RPMI8226 (cell line): ENCODE measurements at regions not wholly inside any gene's neighbourhood (a gene's known extent, or its start where the extent isn't known, plus 50 kb on each side); places are given as distances from the start of the nearest gene placed in this dataset.

ENCODE experiments used
- DNase-seq: peaks from one replicate; pipeline ENCODE4 v3.0.0-alpha.2; 2015

GRCh38 chr10:130847170-130847569 lies 464.4 kb downstream of the TCERG1L start:
- no peak for DNase-seq

GRCh38 chr10:130848855-130849254 lies 462.7 kb downstream of the TCERG1L start:
- no peak for DNase-seq

GRCh38 chr10:130854151-130854550 lies 457.4 kb downstream of the TCERG1L start:
- DNase-seq, result no peak

GRCh38 chr10:130857631-130858295 lies 453.8 kb downstream of the TCERG1L start:
- no peak for DNase-seq

- no peak for DNase-seq
These were observed 452.9 kb downstream of the TCERG1L start for GRCh38 chr10:130858626-130859025.

GRCh38 chr10:130859427-130859826 lies 452.1 kb downstream of the TCERG1L start:
- DNase-seq, result no peak

GRCh38 chr10:130862122-130862521 lies 449.4 kb downstream of the TCERG1L start:
- DNase-seq, result no peak

- no peak for DNase-seq
These were observed 448.9 kb downstream of the TCERG1L start for GRCh38 chr10:130862626-130863025.

- DNase-seq, result no peak
These were observed 448.5 kb downstream of the TCERG1L start for GRCh38 chr10:130863044-130863443.

- DNase-seq, result peak; percentile 12
These were observed 446.3 kb downstream of the TCERG1L start for GRCh38 chr10:130864961-130865818.

- DNase-seq, result no peak
These were observed 444.7 kb downstream of the TCERG1L start for GRCh38 chr10:130866857-130867256.

- no peak for DNase-seq
These were observed 443.9 kb downstream of the TCERG1L start for GRCh38 chr10:130867446-130868194.

- DNase-seq, result no peak
These were observed 442.2 kb downstream of the TCERG1L start for GRCh38 chr10:130869179-130869841.

GRCh38 chr10:130871406-130871805 lies 440.1 kb downstream of the TCERG1L start:
- no peak for DNase-seq

GRCh38 chr10:130873636-130874035 lies 437.9 kb downstream of the TCERG1L start:
- DNase-seq, result no peak

- DNase-seq, result no peak
These were observed 436.4 kb downstream of the TCERG1L start for GRCh38 chr10:130875116-130875515.

GRCh38 chr10:130875897-130876472 lies 435.5 kb downstream of the TCERG1L start:
- DNase-seq, result no peak

- no peak for DNase-seq
These were observed 434.4 kb downstream of the TCERG1L start for GRCh38 chr10:130877126-130877525.

GRCh38 chr10:130878131-130878530 lies 433.4 kb downstream of the TCERG1L start:
- no peak for DNase-seq

GRCh38 chr10:130882906-130883305 lies 428.6 kb downstream of the TCERG1L start:
- no peak for DNase-seq

- DNase-seq, result no peak
These were observed 427.1 kb downstream of the TCERG1L start for GRCh38 chr10:130884456-130884855.

GRCh38 chr10:130885021-130885655 lies 426.4 kb downstream of the TCERG1L start:
- DNase-seq, result no peak
